ENCODE measurements at regions not wholly inside any gene's neighbourhood (a gene's known extent, or its start where the extent isn't known, plus 50 kb on each side); places are given as distances from the start of the nearest gene placed in this dataset.

DNA sequence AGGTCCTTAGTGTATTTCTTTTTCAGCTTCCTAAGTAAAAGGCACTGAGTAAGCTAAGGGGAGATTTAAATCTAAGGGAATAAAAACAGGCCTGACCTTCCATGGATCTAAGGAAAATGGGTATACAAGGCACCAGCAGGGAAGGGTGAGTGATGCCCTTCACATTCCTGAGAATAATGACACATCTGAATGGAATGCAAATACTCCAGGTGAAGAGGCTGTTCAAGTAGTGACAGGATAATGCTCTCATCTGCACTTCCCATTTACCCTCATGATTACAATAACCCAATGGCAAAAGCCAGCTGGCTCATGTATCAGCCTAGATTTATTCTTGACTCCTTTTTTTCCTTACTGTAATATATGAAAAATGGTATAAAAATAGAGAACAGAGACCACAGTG is 216.2 kb upstream of the ACTBL2 start:
- TF ChIP-seq, protein P1, sequence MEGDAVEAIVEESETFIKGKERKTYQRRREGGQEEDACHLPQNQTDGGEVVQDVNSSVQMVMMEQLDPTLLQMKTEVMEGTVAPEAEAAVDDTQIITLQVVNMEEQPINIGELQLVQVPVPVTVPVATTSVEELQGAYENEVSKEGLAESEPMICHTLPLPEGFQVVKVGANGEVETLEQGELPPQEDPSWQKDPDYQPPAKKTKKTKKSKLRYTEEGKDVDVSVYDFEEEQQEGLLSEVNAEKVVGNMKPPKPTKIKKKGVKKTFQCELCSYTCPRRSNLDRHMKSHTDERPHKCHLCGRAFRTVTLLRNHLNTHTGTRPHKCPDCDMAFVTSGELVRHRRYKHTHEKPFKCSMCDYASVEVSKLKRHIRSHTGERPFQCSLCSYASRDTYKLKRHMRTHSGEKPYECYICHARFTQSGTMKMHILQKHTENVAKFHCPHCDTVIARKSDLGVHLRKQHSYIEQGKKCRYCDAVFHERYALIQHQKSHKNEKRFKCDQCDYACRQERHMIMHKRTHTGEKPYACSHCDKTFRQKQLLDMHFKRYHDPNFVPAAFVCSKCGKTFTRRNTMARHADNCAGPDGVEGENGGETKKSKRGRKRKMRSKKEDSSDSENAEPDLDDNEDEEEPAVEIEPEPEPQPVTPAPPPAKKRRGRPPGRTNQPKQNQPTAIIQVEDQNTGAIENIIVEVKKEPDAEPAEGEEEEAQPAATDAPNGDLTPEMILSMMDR (IDR thresholded peaks at IDR 0.05; ENCODE audit: insufficient read depth, low read length) = no peak
- TF ChIP-seq GABPA (IDR thresholded peaks at IDR 0.05; ENCODE audit: low read depth) = no peak
- TF ChIP-seq POLR2AphosphoS5 (IDR thresholded peaks at IDR 0.05; ENCODE audit: low read depth) = no peak
